ENCODE measurements at regions not wholly inside any gene's neighbourhood (a gene's known extent, or its start where the extent isn't known, plus 50 kb on each side); places are given as distances from the start of the nearest gene placed in this dataset.

DNA sequence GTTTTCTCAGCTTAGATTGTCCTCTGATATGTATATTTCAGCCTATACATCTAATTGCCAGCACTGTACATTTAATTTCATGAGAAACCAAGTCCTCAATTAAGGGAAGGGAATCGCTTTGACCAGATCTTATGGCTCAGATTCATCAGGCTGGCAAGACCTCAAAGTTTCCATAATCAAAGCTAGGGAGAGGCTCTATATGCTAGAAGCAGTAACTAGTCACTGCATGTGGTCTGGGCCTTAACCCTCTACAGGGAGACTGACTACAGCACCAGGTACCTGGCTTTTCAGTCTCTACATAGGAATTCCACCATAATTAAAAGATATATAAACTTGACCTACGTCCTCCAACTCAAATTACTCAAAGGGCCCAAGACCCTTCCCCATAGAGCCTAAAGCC is 97.4 kb upstream of the JAZF1 start:
- Histone ChIP-seq H3K27ac (ENCODE audit: low read depth in 2 of 2, low read length in 1 of 2) (peak overlapping the region in 1 of 2 experiments; percentile 43; a peak in 1 of 4 replicates), H3K4me3 (ENCODE audit: low read depth in 2 of 2, low read length in 1 of 2) (no peak overlapping the region), H3K4me2 (no peak overlapping the region), H3K9me3 (no peaks in the 10 kb centered on the region), H3F3A (replicated peaks; ENCODE audit: insufficient read depth) (no peaks in the 10 kb centered on the region), H3K9me2 (no peaks in the 10 kb centered on the region), H3K27me3 (ENCODE audit: insufficient read depth) (peaks cover 8% of the 10 kb centered on the region; the same call in 1 of the 2 replicates), H3K36me3 (replicated peaks in 1 of 2; ENCODE audit: control insufficient read depth in 1 of 2, insufficient read depth in 2 of 2, low read length in 1 of 2) (no peaks in the 10 kb centered on the region), H4K20me1 (ENCODE audit: insufficient read depth) (no peaks in the 10 kb centered on the region), H3K4me1 (ENCODE audit: control insufficient read depth in 1 of 2, insufficient read depth in 2 of 2, low read depth in 1 of 2, low read length in 1 of 2) (peaks cover 0 to 13% of the 10 kb centered on the region in 2 experiments; a peak in 2 of 4 replicates), H2AFZ (ENCODE audit: low read depth) (no peak overlapping the region), H3K79me2 (ENCODE audit: insufficient read depth) (no peaks in the 10 kb centered on the region), H3K9ac (no peak overlapping the region)
- CTCF ChIA-PET = interaction anchor here (0.6 to 4.5 kb wide), 5 partner anchors 20 to 576 kb away, joined by 3 to 32 read pairs (median 3); no protein-coding TSS in a partner anchor
- TF ChIP-seq SMC3 (IDR thresholded peaks at IDR 0.05; ENCODE audit: low read depth, low read length) (no peak), TCF12 (IDR thresholded peaks at IDR 0.05) (no peak), SIN3A (IDR thresholded peaks at IDR 0.05; ENCODE audit: borderline replicate concordance, low read depth, low read length) (no peak), FOSL2 (IDR thresholded peaks at IDR 0.05; ENCODE audit: borderline replicate concordance, low read depth) (no peak), FOXJ3 (CRISPR knock-in tag; IDR thresholded peaks at IDR 0.05) (no peak), RCOR1 (IDR thresholded peaks at IDR 0.05; ENCODE audit: low read length) (no peak), POLR2AphosphoS5 (IDR thresholded peaks at IDR 0.05; ENCODE audit: low read depth, low read length) (no peak)
- TF ChIP-seq, protein P1, sequence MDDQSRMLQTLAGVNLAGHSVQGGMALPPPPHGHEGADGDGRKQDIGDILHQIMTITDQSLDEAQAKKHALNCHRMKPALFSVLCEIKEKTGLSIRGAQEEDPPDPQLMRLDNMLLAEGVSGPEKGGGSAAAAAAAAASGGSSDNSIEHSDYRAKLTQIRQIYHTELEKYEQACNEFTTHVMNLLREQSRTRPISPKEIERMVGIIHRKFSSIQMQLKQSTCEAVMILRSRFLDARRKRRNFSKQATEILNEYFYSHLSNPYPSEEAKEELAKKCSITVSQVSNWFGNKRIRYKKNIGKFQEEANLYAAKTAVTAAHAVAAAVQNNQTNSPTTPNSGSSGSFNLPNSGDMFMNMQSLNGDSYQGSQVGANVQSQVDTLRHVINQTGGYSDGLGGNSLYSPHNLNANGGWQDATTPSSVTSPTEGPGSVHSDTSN (IDR thresholded peaks at IDR 0.05) = no peak
- TF ChIP-seq, protein P2, sequence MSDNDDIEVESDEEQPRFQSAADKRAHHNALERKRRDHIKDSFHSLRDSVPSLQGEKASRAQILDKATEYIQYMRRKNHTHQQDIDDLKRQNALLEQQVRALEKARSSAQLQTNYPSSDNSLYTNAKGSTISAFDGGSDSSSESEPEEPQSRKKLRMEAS (IDR thresholded peaks at IDR 0.05; ENCODE audit: low read depth) = no peak
- 34% methylated on average over 2 of the region's 2 CpGs for WGBS (ENCODE audit: low lambda C conversion rate)
- DNase-seq = no peak
- POLR2A ChIA-PET = no interaction called here

DNA sequence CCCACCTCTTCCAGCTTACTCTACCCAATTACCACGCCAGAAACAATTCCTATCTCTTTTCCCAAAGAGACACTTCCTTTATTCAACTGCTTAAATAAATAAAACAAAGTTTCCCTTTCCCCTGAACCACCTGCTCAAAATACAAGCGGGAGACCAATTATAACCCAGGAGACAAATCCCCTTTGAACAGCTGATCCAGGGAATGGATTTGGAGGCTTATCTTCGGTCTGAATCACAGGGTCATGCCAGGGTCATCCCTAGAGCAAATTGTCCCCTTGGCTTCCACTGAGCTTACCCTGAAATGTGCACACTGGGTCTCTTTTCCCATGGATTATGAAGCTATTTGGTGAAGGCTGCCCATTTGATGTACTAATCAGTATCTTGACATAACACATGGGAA is 99.9 kb upstream of the JAZF1 start:
- no peaks in the 10 kb centered on the region for H3K36me3 ChIP-seq (replicated peaks in 1 of 2; ENCODE audit: control insufficient read depth in 1 of 2, insufficient read depth in 2 of 2, low read length in 1 of 2)
- no peak overlapping the region for H2AFZ ChIP-seq (ENCODE audit: low read depth)
- no peaks in the 10 kb centered on the region for H3K9me3 ChIP-seq
- H3K27ac ChIP-seq (ENCODE audit: low read depth in 2 of 2, low read length in 1 of 2) = no peak overlapping the region
- 37% methylated on average over 3 of the region's 3 CpGs for WGBS (ENCODE audit: low lambda C conversion rate)
- no peaks in the 10 kb centered on the region for H3K9me2 ChIP-seq
- no peak overlapping the region for H3K4me2 ChIP-seq
- H3K79me2 ChIP-seq (ENCODE audit: insufficient read depth) = no peaks in the 10 kb centered on the region
- no peak for DNase-seq
- peaks cover 0 to 13% of the 10 kb centered on the region in 2 experiments; a peak in 2 of 4 replicates for H3K4me1 ChIP-seq (ENCODE audit: control insufficient read depth in 1 of 2, insufficient read depth in 2 of 2, low read depth in 1 of 2, low read length in 1 of 2)
- H3K27me3 ChIP-seq (ENCODE audit: insufficient read depth) = peaks cover 8% of the 10 kb centered on the region; the same call in 1 of the 2 replicates
- ChIA-PET POLR2A (no interaction called here), CTCF (interaction anchor here (0.6 to 4.5 kb wide), 4 partner anchors 11 to 573 kb away, joined by 3 to 32 read pairs (median 3); no protein-coding TSS in a partner anchor)
- no peaks in the 10 kb centered on the region for H3F3A ChIP-seq (replicated peaks; ENCODE audit: insufficient read depth)
- H3K4me3 ChIP-seq (ENCODE audit: low read depth in 2 of 2, low read length in 1 of 2) = no peak overlapping the region
- H3K9ac ChIP-seq = no peak overlapping the region
- no peaks in the 10 kb centered on the region for H4K20me1 ChIP-seq (ENCODE audit: insufficient read depth)
- no peak for TF ChIP-seq JUND (IDR thresholded peaks at IDR 0.05)
- TF ChIP-seq, protein P3, sequence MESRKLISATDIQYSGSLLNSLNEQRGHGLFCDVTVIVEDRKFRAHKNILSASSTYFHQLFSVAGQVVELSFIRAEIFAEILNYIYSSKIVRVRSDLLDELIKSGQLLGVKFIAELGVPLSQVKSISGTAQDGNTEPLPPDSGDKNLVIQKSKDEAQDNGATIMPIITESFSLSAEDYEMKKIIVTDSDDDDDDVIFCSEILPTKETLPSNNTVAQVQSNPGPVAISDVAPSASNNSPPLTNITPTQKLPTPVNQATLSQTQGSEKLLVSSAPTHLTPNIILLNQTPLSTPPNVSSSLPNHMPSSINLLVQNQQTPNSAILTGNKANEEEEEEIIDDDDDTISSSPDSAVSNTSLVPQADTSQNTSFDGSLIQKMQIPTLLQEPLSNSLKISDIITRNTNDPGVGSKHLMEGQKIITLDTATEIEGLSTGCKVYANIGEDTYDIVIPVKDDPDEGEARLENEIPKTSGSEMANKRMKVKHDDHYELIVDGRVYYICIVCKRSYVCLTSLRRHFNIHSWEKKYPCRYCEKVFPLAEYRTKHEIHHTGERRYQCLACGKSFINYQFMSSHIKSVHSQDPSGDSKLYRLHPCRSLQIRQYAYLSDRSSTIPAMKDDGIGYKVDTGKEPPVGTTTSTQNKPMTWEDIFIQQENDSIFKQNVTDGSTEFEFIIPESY (IDR thresholded peaks at IDR 0.05; ENCODE audit: borderline replicate concordance, low read depth) = no peak
- no peak for TF ChIP-seq EZH2phosphoT487 (IDR thresholded peaks at IDR 0.05; ENCODE audit: borderline replicate concordance, low read depth)
- TF ChIP-seq, protein P4, sequence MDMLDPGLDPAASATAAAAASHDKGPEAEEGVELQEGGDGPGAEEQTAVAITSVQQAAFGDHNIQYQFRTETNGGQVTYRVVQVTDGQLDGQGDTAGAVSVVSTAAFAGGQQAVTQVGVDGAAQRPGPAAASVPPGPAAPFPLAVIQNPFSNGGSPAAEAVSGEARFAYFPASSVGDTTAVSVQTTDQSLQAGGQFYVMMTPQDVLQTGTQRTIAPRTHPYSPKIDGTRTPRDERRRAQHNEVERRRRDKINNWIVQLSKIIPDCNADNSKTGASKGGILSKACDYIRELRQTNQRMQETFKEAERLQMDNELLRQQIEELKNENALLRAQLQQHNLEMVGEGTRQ (IDR thresholded peaks at IDR 0.05; ENCODE audit: borderline replicate concordance, low read depth, low read length) = no peak
- TF ChIP-seq SMC3 (IDR thresholded peaks at IDR 0.05; ENCODE audit: low read depth, low read length) = no peak
- TF ChIP-seq, protein P5, sequence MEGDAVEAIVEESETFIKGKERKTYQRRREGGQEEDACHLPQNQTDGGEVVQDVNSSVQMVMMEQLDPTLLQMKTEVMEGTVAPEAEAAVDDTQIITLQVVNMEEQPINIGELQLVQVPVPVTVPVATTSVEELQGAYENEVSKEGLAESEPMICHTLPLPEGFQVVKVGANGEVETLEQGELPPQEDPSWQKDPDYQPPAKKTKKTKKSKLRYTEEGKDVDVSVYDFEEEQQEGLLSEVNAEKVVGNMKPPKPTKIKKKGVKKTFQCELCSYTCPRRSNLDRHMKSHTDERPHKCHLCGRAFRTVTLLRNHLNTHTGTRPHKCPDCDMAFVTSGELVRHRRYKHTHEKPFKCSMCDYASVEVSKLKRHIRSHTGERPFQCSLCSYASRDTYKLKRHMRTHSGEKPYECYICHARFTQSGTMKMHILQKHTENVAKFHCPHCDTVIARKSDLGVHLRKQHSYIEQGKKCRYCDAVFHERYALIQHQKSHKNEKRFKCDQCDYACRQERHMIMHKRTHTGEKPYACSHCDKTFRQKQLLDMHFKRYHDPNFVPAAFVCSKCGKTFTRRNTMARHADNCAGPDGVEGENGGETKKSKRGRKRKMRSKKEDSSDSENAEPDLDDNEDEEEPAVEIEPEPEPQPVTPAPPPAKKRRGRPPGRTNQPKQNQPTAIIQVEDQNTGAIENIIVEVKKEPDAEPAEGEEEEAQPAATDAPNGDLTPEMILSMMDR (IDR thresholded peaks at IDR 0.05) = no peak
- TF ChIP-seq SIN3A (IDR thresholded peaks at IDR 0.05; ENCODE audit: borderline replicate concordance, low read depth, low read length) = no peak
- no peak for TF ChIP-seq FOSL2 (IDR thresholded peaks at IDR 0.05; ENCODE audit: borderline replicate concordance, low read depth)
- TF ChIP-seq POLR2AphosphoS5 (IDR thresholded peaks at IDR 0.05; ENCODE audit: low read depth, low read length) = no peak
- no peak for TF ChIP-seq TAF1 (IDR thresholded peaks at IDR 0.05; ENCODE audit: borderline replicate concordance, low read depth, low read length)
- TF ChIP-seq MXI1 (IDR thresholded peaks at IDR 0.05; ENCODE audit: low read depth, low read length) = no peak
- TF ChIP-seq GABPA (IDR thresholded peaks at IDR 0.05; ENCODE audit: low read depth) = no peak
- TF ChIP-seq RCOR1 (IDR thresholded peaks at IDR 0.05; ENCODE audit: low read length) = no peak
- no peak for TF ChIP-seq YY1 (IDR thresholded peaks at IDR 0.05; ENCODE audit: low read depth)
- TF ChIP-seq, protein P6, sequence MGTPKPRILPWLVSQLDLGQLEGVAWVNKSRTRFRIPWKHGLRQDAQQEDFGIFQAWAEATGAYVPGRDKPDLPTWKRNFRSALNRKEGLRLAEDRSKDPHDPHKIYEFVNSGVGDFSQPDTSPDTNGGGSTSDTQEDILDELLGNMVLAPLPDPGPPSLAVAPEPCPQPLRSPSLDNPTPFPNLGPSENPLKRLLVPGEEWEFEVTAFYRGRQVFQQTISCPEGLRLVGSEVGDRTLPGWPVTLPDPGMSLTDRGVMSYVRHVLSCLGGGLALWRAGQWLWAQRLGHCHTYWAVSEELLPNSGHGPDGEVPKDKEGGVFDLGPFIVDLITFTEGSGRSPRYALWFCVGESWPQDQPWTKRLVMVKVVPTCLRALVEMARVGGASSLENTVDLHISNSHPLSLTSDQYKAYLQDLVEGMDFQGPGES (IDR thresholded peaks at IDR 0.05; ENCODE audit: low read depth, low read length) = no peak
- TF ChIP-seq, protein P2 (IDR thresholded peaks at IDR 0.05; ENCODE audit: low read depth) = no peak

Measured in SK-N-SH (cell line).